Suprapubic skin (tissue), 4 donors: ENCODE measurements at regions not wholly inside any gene's neighbourhood (a gene's known extent, or its start where the extent isn't known, plus 50 kb on each side); places are given as distances from the start of the nearest gene placed in this dataset.

Experiments
- POLR2A ChIP-seq, 2 donors: fragments of 450-650 bp; IDR thresholded peaks; one replicate each; pipeline ENCODE4 v1.6.1; 2017; ENCODE audit warnings: antibody characterized with exemption in 2 of 2, mild to moderate bottlenecking in 2 of 2, moderate library complexity in 2 of 2
- POLR2AphosphoS5 ChIP-seq, 3 donors: sonication (generic); formaldehyde crosslinking; IDR thresholded peaks; one replicate each; pipeline ENCODE4 v1.6.1; 2017; ENCODE audit warnings: antibody characterized with exemption in 3 of 3
- TF ChIP-seq, protein P1 (sequence below), 2 donors: fragments of 200-600 bp in 1 of 2; fragments of 450-650 bp in 1 of 2; sonication (generic) in 1 of 2; IDR thresholded peaks; one replicate each; pipeline ENCODE4 v1.5.1; 2016 to 2019; ENCODE audit warnings: antibody characterized with exemption in 2 of 2, mild to moderate bottlenecking in 1 of 2, moderate library complexity in 1 of 2

DNA sequence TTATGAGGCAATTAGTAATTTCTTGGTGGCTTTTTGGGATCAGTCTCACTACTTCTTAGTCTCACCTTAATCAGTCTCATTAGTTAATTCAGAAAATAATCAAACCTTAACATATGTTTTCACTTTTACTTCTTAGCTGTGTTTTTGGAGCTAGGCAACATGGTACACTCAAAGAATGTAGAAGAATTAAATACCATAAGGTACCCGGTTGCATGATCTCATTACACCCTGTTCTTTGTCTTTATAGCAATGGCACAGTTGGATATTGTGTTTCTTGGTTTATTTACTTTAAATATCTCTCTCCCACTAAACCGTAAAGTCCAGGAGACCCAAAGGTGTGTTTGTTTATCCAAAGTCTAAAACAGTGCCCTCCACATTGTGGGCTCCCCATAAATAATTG is 132.3 kb downstream of the TNFSF18 start:
- TF ChIP-seq, protein P1, sequence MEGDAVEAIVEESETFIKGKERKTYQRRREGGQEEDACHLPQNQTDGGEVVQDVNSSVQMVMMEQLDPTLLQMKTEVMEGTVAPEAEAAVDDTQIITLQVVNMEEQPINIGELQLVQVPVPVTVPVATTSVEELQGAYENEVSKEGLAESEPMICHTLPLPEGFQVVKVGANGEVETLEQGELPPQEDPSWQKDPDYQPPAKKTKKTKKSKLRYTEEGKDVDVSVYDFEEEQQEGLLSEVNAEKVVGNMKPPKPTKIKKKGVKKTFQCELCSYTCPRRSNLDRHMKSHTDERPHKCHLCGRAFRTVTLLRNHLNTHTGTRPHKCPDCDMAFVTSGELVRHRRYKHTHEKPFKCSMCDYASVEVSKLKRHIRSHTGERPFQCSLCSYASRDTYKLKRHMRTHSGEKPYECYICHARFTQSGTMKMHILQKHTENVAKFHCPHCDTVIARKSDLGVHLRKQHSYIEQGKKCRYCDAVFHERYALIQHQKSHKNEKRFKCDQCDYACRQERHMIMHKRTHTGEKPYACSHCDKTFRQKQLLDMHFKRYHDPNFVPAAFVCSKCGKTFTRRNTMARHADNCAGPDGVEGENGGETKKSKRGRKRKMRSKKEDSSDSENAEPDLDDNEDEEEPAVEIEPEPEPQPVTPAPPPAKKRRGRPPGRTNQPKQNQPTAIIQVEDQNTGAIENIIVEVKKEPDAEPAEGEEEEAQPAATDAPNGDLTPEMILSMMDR (IDR thresholded peaks at IDR 0.05) = no peak
- TF ChIP-seq POLR2A (IDR thresholded peaks at IDR 0.05) (no peak), POLR2AphosphoS5 (IDR thresholded peaks at IDR 0.05) (no peak)
